Activated T-helper 1 cell treated with anti-CD3 and anti-CD28 coated beads, Interleukin-12 subunit alpha, Interleukin-12 subunit beta, Interleukin-2, Interleukin-4 antibody, amounts not matched to agents 30 ng/mL and 10 ng/mL and 1 ng/mL, durations not matched to agents 14 hours and 24 hours and 36 hours (primary cell): ENCODE measurements at regions not wholly inside any gene's neighbourhood (a gene's known extent, or its start where the extent isn't known, plus 50 kb on each side); places are given as distances from the start of the nearest gene placed in this dataset.

Experiments used
- DNase-seq: peaks from one replicate; pipeline ENCODE4 v3.0.0; 2021; ENCODE audit warnings: low spot score
- H3K27ac Mint-ChIP-seq: one replicate; pipeline ENCODE4 v1.8.0; 2021; ENCODE audit warnings: mild to moderate bottlenecking, mixed read lengths
- H3K27me3 Mint-ChIP-seq: one replicate; pipeline ENCODE4 v1.8.0; 2022; ENCODE audit warnings: mild to moderate bottlenecking, moderate library complexity, mixed read lengths; ENCODE audit not compliant: insufficient read depth
- H3K36me3 Mint-ChIP-seq: one replicate; pipeline ENCODE4 v1.8.0; 2021; ENCODE audit warnings: low read depth, mixed read lengths
- H3K4me1 Mint-ChIP-seq: one replicate; pipeline ENCODE4 v1.8.0; 2021; ENCODE audit warnings: low read depth, mixed read lengths
- H3K4me3 Mint-ChIP-seq: one replicate; pipeline ENCODE4 v1.8.0; 2021; ENCODE audit warnings: mild to moderate bottlenecking, moderate library complexity, mixed read lengths
- H3K9me3 Mint-ChIP-seq: one replicate; pipeline ENCODE4 v1.8.0; 2021; ENCODE audit warnings: mixed read lengths
- intact Hi-C: fragments of 100-400 bp; cut with micrococcal nuclease; formaldehyde crosslinking; loops from one replicate; pipeline ENCODE4 v1.15.1; 2024

DNA sequence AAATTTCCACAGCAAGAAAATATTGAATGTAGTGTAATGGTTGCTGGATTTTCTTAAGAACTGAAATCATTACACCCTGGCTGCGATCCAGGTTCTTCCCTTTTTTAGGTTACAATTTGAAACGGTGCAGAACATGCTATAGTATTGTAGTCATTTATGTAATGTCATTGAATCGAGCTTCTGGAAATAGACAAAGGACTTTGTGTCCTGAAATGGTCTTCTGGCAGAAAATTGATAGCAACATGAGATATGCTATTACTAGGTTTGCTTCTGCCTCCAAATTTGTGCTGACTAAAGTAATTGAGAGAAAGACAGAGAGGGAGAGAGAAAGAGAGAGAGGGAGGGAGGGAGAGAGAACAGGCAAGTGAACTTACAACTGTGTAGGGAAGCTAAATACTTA lies 146.2 kb upstream of the NFIA start:
- Mint-ChIP-seq H3K36me3 (no peaks in the 10 kb centered on the region), H3K9me3 (no peaks in the 10 kb centered on the region), H3K27ac (no peak overlapping the region), H3K4me3 (no peak overlapping the region), H3K4me1 (no peaks in the 10 kb centered on the region), H3K27me3 (peaks cover 5% of the 10 kb centered on the region)
- DNase-seq = no peak
- intact Hi-C loops = no loop called here

DNA sequence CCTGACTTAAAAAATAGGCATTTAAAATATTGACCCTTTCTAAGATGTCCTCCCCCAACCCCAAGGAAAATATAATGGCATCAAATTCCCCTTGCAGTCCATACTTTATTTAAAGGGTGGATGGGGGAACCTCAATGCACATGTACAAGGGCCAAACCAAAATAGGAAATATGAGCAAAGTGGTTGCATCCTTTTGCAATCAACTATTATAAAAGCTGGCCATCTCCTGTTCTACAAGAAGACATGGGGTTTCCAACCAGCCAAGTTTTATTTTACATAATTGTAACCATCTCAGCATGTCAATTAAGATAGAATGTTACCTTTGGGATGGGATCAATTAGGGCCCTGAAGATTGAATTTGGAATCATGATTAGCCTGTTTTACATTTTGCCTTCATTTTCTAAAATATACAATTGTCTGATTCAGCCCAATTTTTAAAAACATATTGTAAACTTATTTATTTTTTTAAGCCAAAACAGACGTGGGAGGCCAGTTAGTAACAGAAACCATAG lies 146.7 kb upstream of the NFIA start:
- Mint-ChIP-seq H3K4me3 (no peak overlapping the region), H3K36me3 (no peaks in the 10 kb centered on the region), H3K9me3 (no peaks in the 10 kb centered on the region), H3K27me3 (peaks cover 5% of the 10 kb centered on the region), H3K4me1 (no peaks in the 10 kb centered on the region), H3K27ac (no peak overlapping the region)
- no peak for DNase-seq
- intact Hi-C loops = no loop called here

DNA sequence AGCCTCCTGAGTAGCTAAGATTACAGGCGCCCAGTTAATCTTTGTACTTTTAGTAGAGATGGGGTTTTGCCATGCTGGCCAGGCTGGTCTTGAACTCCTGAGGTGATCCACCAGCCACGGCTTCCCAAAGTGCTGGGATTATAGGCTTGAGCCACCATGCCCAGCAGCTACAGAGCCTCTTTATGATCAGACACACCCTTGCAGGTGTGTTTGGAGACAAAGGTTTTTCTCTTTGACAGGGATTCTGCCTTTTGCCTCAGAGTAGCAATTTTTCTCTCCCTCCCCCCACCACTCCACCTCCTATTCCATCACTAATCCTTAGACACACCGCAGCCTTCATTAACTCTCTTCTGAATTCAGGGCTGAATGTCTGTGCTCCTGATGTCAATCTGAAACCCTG lies 152.2 kb upstream of the NFIA start:
- Mint-ChIP-seq H3K27me3 (no peaks in the 10 kb centered on the region), H3K27ac (no peak overlapping the region), H3K9me3 (no peaks in the 10 kb centered on the region), H3K36me3 (no peaks in the 10 kb centered on the region), H3K4me3 (no peak overlapping the region), H3K4me1 (no peaks in the 10 kb centered on the region)
- DNase-seq = no peak
- intact Hi-C loops = no loop called here

DNA sequence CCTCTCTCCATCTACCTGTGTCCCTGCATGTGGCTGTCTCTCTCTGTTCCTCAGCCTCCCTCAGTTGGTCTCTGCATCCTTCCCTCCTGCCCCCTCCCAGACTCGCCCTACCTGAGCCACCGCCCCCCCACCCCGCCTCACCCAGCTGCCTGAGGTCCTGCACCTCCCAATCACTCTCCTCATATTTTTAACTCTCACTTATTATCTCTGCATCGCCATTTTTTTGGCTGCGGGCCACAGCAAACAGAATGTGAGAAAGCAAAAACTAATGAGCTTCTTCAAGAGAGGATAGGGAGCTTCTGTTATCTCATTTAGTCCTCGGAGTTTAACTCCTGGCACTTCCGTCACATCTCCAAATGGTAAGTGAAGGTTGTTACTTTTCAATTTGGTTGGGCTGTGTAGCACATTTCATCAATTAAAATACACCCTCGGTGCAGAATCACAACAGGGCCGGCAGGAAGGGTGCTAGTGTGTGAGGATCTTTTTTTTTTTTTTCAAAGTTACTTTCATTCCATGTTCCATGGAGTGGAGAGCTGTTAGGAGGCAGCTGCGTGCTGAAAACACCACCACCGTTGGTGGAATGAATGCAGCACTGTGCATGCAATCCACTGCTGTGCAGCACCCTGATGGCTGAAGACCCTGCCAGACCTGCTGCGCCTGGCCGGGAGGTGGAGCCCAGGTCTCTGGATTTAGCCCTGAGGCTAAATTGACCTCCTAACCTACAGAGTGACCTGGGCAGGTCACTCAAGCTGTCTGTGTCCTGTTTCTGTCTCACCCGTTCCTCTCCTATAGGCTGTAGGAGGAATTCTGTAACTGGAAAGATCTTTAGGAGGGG lies 157.2 kb upstream of the NFIA start:
- H3K4me1 Mint-ChIP-seq = no peaks in the 10 kb centered on the region
- no peak for DNase-seq
- H3K4me3 Mint-ChIP-seq = no peak overlapping the region
- no peak overlapping the region for H3K27ac Mint-ChIP-seq
- no peaks in the 10 kb centered on the region for H3K27me3 Mint-ChIP-seq
- intact Hi-C loops = no loop called here
- no peaks in the 10 kb centered on the region for H3K36me3 Mint-ChIP-seq
- no peaks in the 10 kb centered on the region for H3K9me3 Mint-ChIP-seq

DNA sequence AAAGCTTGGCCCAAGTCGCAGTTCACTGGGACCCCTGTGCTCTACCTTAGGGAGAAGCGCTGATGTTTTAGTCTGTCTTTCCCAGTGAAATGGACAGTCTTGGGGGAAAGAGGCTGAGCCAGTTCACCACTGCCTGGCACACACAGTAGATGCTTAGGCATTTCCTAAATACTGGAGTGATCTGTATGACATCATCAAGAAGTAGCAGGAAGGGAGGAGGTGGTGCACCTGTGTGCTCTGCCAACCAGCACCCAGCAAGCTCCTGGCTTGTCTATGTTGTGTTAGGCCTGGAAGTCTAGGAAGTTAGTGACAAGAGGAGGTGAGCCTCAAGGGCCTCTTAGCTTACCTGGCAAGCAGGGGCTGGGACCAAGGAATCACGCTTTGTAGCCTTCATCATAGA lies 158.2 kb upstream of the NFIA start:
- no peaks in the 10 kb centered on the region for H3K27me3 Mint-ChIP-seq
- no peaks in the 10 kb centered on the region for H3K9me3 Mint-ChIP-seq
- no peak overlapping the region for H3K4me3 Mint-ChIP-seq
- no peaks in the 10 kb centered on the region for H3K4me1 Mint-ChIP-seq
- intact Hi-C loops = no loop called here
- no peak overlapping the region for H3K27ac Mint-ChIP-seq
- DNase-seq = no peak
- H3K36me3 Mint-ChIP-seq = no peaks in the 10 kb centered on the region

DNA sequence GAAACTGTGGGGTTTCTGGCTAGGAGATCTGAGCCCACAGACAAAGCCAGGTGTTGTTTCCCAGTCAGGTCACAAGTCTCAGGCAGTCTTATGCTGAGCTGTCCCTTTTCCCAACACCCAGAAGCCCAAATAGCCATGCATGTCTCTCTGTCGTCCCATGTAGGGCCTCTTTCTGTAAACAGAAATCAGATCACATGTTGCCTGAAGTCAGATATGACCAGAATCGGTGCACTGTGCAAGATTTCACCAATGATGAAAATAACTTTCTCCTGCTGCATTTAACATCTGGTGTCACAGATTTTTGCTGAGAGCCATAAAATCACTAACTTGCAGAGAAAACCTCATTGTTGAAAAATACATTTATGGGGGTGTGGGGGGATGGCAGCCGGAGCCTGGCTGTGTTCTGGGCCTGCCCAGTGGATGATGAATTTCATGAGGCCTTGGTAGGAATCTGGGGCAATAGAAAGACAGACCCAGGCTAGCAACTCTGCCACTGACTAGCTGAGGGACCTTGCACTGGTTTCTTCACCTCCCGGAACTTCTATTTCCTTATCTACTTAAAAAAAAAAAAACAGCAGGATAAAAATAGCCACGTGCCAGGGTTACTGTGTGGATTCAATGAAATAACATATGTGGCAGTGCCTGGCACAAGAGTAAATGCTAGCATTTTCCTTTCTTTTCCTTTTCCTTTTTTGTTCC lies 158.8 kb upstream of the NFIA start:
- no peaks in the 10 kb centered on the region for H3K27me3 Mint-ChIP-seq
- H3K4me1 Mint-ChIP-seq = no peaks in the 10 kb centered on the region
- no peaks in the 10 kb centered on the region for H3K9me3 Mint-ChIP-seq
- DNase-seq = no peak
- no peak overlapping the region for H3K4me3 Mint-ChIP-seq
- intact Hi-C loops = no loop called here
- no peak overlapping the region for H3K27ac Mint-ChIP-seq
- H3K36me3 Mint-ChIP-seq = no peaks in the 10 kb centered on the region

DNA sequence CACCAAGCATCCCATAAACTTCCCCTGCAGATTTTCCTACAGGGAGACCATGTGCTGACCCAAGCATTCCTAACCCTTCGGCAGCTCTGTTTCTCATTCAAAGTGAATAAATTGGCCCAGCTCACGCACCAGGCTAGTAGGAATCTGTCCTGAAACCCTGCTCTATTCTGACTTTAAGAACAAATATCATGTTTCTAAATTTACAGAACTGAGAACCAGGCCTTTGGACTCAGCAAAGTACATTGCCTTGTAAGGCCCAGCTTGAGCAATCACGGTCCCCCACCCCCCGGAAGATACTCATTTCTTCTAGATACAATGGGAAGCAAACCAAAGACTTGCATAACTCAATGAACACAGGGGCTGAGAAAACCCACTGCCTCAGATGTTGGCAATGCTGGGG lies 160.1 kb upstream of the NFIA start:
- Mint-ChIP-seq H3K9me3 (no peaks in the 10 kb centered on the region), H3K27ac (no peak overlapping the region), H3K27me3 (no peaks in the 10 kb centered on the region), H3K36me3 (no peaks in the 10 kb centered on the region), H3K4me1 (no peaks in the 10 kb centered on the region), H3K4me3 (no peak overlapping the region)
- intact Hi-C loops = no loop called here
- DNase-seq = no peak

DNA sequence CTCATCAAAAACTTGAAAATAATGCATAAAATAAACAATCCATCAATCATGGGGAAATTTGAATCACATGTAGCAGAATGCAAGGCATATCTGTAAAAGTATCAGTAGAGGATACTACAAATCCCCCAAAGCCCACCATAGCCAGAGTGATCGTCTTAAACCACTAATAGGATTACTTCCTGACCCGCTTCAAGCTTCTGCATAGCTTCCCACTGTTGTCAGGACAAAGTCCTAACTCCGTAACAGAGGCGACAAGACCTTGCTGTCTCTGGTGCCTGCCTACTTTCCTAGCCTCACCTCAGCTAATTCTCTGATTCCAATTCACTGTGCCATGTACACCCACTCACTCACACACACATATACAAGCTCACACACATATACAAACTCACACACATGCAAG lies 161.2 kb upstream of the NFIA start:
- no peaks in the 10 kb centered on the region for H3K36me3 Mint-ChIP-seq
- H3K27ac Mint-ChIP-seq = no peak overlapping the region
- no peak overlapping the region for H3K4me3 Mint-ChIP-seq
- H3K27me3 Mint-ChIP-seq = no peaks in the 10 kb centered on the region
- DNase-seq = no peak
- H3K9me3 Mint-ChIP-seq = no peaks in the 10 kb centered on the region
- H3K4me1 Mint-ChIP-seq = no peaks in the 10 kb centered on the region
- intact Hi-C loops = no loop called here

DNA sequence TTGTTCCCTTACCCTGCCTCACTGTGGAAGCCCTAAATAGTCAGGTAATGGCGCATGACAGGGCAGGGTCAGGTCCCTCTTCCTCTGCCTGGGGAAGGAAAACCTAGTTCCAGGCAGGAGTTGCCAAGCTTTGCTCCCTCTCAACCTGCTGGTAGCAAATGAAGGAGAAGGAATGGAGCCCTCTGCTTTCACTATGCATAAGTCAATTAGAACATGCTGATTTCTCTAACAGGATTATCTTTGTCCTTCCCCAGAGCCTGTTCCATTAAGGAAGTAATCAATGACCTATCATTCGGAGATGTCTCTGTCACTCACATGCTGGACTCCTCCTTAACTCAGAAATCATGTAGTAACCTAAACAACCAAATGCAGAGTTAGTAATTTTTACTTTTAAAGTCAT lies 161.8 kb upstream of the NFIA start:
- Mint-ChIP-seq H3K27me3 (no peaks in the 10 kb centered on the region), H3K9me3 (no peaks in the 10 kb centered on the region), H3K4me1 (no peaks in the 10 kb centered on the region), H3K27ac (no peak overlapping the region), H3K4me3 (no peak overlapping the region), H3K36me3 (no peaks in the 10 kb centered on the region)
- intact Hi-C loops = no loop called here
- no peak for DNase-seq

DNA sequence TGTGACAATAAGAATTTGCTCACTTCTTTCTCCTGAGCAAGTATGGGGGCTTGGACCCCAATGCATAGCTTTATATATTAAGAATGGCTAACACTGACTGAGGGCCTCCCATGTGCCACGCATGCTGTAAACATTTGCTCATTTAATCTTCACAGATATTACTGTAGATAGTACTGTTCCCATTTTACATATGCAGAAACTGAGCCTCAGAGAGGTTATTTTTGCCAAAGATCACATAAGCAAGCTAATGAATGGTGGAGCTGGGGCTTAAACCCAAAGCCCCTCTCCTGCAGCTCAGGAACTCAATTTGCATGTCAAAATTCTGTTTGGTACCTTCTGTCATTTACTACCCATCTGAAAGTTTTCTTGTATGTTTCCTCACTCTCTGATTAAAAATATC lies 163.5 kb upstream of the NFIA start:
- no peaks in the 10 kb centered on the region for H3K27me3 Mint-ChIP-seq
- H3K27ac Mint-ChIP-seq = no peak overlapping the region
- H3K4me1 Mint-ChIP-seq = no peaks in the 10 kb centered on the region
- no peaks in the 10 kb centered on the region for H3K9me3 Mint-ChIP-seq
- DNase-seq = no peak
- intact Hi-C loops = no loop called here
- no peaks in the 10 kb centered on the region for H3K36me3 Mint-ChIP-seq
- H3K4me3 Mint-ChIP-seq = no peak overlapping the region

DNA sequence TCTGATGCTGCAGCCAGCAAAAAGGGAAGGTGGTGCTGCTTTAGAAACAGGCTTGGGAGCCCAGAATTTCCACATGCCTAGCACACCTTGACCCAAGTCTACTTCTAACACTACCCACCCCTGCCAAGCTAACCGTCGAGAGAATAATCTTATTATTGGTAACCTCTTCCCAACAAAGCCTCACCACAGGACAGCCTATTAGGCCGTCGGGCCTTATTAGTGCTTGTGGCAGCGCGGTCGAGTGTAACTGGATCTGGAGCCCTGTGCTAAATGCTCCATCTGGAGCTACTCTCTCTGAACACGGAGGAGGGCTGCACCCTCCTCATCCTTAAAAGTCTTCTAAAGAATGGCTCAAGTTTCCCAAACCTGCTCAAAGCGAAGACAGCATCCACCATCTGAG lies 165.5 kb upstream of the NFIA start:
- DNase-seq = no peak
- no peaks in the 10 kb centered on the region for H3K9me3 Mint-ChIP-seq
- no peak overlapping the region for H3K4me3 Mint-ChIP-seq
- H3K27me3 Mint-ChIP-seq = peaks cover under 1% of the 10 kb centered on the region
- intact Hi-C loops = no loop called here
- no peaks in the 10 kb centered on the region for H3K4me1 Mint-ChIP-seq
- no peaks in the 10 kb centered on the region for H3K36me3 Mint-ChIP-seq
- H3K27ac Mint-ChIP-seq = no peak overlapping the region

DNA sequence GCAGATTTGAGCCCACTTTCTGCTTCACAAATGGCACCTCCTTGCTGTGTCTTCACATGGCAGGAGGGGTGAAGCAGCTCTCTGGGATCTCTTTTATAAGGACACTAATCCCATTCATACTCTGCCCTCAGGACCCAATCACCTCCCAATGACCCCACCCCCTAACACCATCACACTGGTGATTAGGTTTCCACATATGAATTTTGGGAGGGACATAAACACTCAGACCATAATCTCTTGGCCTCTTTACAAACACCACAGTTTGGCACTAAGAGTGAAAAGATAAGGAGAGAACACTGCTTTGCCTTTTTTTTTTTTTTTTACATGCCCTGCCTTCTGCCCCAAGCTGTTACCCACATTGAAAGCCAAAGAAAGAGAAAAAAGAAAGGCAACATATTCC lies 166.2 kb upstream of the NFIA start:
- H3K27ac Mint-ChIP-seq = no peak overlapping the region
- no peak overlapping the region for H3K4me3 Mint-ChIP-seq
- DNase-seq = no peak
- H3K36me3 Mint-ChIP-seq = no peaks in the 10 kb centered on the region
- H3K27me3 Mint-ChIP-seq = peaks cover 2% of the 10 kb centered on the region
- intact Hi-C loops = no loop called here
- no peaks in the 10 kb centered on the region for H3K9me3 Mint-ChIP-seq
- H3K4me1 Mint-ChIP-seq = no peaks in the 10 kb centered on the region

DNA sequence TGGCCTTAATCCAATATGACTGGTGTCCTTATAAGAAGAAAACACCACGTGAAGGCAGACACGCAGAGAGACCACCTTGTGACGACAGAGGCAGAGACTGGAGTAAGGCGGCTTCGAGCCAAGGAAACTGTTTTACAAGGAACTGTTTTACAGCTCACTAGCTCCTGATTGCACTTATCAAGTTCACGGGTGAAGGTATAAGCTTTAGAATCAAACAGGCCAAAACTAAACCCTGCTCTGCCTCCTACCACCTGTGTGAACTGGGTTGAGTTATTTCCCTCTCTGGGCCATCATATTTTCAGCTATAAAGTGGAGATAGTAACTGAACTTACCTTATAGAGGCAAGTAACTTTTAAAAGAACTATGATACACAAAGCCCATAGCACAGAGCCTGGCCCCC lies 166.9 kb upstream of the NFIA start:
- no peak overlapping the region for H3K4me3 Mint-ChIP-seq

More for the DNA sequence above, 166.9 kb upstream of the NFIA start:
- intact Hi-C loops = no loop called here
- Mint-ChIP-seq H3K9me3 (no peaks in the 10 kb centered on the region), H3K27me3 (peaks cover 2% of the 10 kb centered on the region), H3K36me3 (no peaks in the 10 kb centered on the region), H3K27ac (no peak overlapping the region), H3K4me1 (no peaks in the 10 kb centered on the region)
- DNase-seq = no peak
